Prostate gland (tissue), 2 donors: ENCODE measurements at regions not wholly inside any gene's neighbourhood (a gene's known extent, or its start where the extent isn't known, plus 50 kb on each side); places are given as distances from the start of the nearest gene placed in this dataset.

Experiments
- CTCF ChIP-seq, 4 experiments: fragments of 200-600 bp in 2 of 4; fragments of 450-650 bp in 2 of 4; sonication (generic) in 2 of 4; IDR thresholded peaks; 1 replicate in 3 of 4; 2 replicates in 1 of 4; pipeline ENCODE4 v1.5.1; 2016 to 2019; ENCODE audit warnings: antibody characterized with exemption in 4 of 4, mild to moderate bottlenecking in 2 of 4, moderate library complexity in 2 of 4
- POLR2A ChIP-seq: fragments of 450-650 bp; IDR thresholded peaks from one replicate; pipeline ENCODE4 v1.6.1; 2016; ENCODE audit warnings: antibody characterized with exemption, mild to moderate bottlenecking
- POLR2AphosphoS5 ChIP-seq: sonication (generic); formaldehyde crosslinking; IDR thresholded peaks from one replicate; pipeline ENCODE4 v1.6.1; 2017; ENCODE audit warnings: antibody characterized with exemption

- no peak for TF ChIP-seq CTCF (IDR thresholded peaks at IDR 0.05)
- no peak for TF ChIP-seq POLR2A
- TF ChIP-seq POLR2AphosphoS5, result no peak
These were observed 154.2 kb downstream of the CCDC34 start for GRCh38 chr11:27208846-27209245.
